Activated T-cell treated with anti-CD3 and anti-CD28 coated beads, Interleukin-2, amount 50 U/mL, for 48 hours (primary cell): ENCODE measurements at regions not wholly inside any gene's neighbourhood (a gene's known extent, or its start where the extent isn't known, plus 50 kb on each side); places are given as distances from the start of the nearest gene placed in this dataset.
"Not testable (repeated sequence)": the region's sequence is repeated elsewhere in the genome, so short reads cannot be mapped to it uniquely, and the experiment has no call there.

Experiments
- DNase-seq, 2 experiments: peaks; one replicate each; pipeline ENCODE4 v3.0.0-alpha.2; 2020

DNA sequence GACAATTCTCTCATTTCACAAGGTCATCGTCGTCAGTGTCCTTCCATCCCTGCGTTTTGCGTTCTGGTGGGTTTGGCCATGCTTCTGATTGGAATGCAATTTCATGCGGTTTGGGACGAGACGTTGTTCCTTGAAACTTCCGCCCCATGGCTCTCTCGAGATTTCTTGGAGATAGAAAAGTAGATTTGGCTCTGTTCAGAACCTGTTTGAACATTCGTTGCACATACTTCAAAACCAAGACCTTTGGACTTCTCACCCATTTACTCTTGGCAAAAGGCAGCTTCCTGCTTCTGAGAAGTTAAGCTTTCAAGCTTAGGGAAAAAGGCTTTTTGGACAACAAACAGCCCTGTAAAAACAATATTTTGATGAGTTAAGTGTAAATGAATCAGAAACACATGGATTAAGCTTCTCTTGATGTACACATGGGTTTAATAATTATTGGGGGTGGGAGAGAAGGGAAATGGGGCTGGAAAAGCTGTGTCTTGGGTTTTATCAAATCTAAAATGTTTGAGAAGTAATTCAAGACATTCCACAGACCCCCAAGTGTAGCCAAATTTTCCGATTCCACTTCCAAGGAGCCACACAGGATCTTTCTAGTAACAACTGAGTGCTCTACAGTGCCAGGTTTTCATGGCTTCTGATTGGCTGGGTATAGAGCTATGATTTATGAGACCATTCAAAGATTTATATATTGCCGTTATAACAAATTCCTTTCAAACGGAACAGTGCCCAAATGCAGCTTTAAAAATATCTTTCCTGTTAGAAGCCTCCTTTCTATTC is 467.2 kb downstream of the MED13L start:
- DNase-seq: no peak

DNA sequence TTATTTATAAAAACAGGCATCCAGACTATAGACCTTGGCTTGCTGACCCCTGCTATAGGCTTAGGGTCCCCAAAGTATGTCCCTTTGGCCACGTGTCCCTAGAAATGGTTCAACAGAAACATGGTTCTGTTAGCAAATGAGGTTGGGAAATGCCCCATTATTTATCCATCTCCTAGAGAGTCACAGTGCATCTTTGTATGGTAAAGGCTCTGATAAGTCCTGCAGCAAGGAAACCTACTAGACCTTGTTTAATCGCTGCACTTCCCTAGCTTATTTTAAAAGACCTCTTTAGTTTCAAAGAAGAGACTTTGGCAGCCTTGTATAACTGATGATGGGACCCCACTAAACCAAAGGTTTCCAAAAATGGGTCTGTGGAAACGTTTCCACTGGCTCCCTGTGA is 471.5 kb downstream of the MED13L start:
- DNase-seq: no peak

DNA sequence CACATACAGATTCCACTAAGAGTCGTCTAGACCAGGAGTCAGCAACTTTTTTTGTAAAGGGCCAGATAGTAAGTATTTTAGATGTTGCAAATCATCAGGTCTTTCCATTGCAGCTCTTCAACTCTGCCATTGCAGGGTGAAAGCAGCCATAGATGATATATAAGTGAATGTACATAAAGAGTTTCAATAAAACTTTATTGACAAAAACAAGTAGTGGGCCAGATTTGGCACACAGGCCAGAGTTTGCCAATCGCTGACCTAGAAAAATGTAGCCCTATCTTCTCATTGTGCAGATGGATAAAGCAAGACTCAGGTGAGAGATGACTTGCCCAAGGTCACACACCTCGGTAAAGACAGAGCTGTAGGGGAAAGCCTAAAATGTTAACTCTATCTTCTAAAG is 474.7 kb downstream of the MED13L start:
- no peak for DNase-seq

DNA sequence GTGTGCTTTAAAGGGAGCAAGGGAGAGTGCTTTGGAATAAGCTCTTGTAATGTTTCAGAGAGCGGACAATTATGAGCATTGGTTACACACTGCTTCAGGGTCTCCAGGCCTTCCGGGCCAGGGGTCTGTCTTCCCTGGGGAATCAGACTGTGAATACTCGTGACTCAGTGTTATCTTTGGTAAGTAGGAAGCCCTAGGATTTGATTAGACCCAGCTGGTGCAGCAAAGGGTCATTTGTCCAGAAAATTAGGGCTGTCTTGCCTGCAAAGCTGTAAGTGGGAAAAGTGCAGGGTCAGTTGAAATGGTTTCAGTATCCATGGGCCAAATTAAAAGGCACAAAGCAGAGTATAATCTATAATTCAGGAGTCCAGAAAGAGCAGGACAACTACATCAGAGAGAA is 475.6 kb downstream of the MED13L start:
- no peak for DNase-seq

DNA sequence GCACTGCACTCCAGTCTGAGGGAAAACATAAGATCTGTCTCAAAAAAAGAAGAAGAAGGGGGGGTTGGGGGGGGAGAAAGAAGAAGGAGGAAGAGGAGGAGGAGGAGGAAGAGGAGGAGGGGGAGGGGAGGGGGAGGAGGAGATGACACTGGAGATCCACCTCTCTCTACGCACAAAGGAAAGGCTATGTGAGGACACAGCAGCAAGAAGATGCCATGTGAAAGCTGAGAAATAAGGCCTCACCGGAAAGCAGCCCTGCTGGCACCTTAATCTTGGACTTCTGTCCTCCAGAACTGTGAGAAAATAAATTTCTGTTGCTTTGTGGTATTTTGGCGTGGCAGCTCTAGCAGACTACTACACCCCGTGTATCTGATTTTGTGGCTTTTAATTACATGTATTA is 477.9 kb downstream of the MED13L start:
- no peak for DNase-seq

GRCh38 chr12:115798309-115798917 is 479.1 kb downstream of the MED13L start:
- DNase-seq: no peak

GRCh38 chr12:115794659-115795081 is 482.8 kb downstream of the MED13L start:
- DNase-seq: no peak

- DNase-seq: no peak
Measured at GRCh38 chr12:115791331-115791730, 486.2 kb downstream of the MED13L start.

GRCh38 chr12:115790526-115790925 is 487.0 kb downstream of the MED13L start:
- no peak for DNase-seq

DNA sequence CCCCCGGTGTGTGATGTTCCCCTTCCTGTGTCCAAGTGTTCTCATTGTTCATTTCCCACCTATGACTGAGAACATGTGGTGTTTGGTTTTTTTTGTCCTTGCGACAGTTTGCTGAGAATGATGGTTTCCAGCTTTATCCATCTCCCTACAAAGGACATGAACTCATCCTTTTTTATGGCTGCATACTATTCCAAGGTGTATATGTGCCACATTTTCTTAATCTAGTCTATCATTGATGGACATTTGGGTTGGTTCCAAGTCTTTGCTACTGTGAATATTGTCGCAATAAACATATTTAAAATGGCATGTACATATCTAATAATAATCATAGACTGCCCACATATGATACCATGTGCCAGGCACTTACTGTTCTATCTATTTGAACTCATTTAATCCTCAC is 491.0 kb downstream of the MED13L start:
- DNase-seq: not testable (repeated sequence)

DNA sequence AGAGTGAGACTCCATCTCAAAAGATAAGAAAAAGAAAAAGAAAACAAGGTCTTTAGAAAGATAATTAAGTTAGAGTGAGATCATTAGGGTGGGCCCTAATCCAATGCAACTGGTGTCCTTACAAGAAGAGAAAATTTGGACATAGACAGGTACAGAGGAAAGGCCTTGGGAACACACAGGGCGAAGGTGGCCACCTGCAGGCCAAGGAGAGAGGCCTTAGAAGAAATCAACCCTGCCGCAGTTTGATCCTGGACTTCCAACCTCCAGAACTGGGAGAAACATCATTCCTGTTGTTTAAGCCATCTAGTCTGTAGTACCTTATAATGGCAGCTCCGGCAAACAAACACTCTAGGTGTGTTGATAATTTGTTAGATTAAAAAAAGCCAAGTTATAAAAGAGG is 491.9 kb downstream of the MED13L start:
- DNase-seq: no peak

DNA sequence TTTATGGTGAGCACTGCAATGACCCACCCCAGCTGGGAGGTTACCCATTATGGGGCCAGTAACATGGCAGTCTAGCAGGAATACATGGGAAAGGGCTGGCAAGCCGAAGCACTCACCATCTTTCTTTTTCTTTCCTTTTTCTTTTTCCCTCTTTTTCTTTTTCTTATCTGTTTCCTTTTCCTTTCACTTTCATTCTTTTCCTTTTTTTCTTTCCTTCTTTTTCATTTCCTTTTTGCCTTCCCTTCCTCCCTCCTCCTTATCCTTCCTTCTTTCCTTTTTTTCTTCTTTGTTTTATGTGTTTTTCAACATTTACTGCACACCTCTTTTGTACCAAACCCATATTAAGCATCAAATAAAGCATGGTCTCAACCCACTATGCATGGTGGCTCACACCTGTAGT is 501.1 kb downstream of the MED13L start:
- no peak for DNase-seq

GRCh38 chr12:115774148-115774895 is 503.2 kb downstream of the MED13L start:
- no peak for DNase-seq

GRCh38 chr12:115771601-115772000 is 505.9 kb downstream of the MED13L start:
- DNase-seq: no peak

DNA sequence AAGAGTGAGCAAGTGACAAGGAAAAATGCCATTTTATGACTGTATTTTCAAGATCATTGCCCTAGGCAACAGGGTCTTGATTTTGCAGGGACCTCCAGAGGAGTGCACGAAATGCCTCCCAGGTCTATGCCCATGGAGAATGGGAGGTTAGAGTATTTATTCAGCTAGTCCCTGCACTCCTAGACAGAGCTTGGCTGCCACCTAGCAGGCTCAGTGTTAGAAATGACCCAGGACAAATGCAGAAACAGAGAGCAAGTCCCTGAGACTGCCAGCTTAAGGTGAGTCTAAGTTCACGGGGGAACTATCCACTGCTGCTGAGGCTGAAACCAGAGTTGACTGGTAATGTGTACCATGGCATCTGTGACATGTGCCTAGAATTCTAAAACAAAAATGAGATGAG is 506.4 kb downstream of the MED13L start:
- no peak for DNase-seq

DNA sequence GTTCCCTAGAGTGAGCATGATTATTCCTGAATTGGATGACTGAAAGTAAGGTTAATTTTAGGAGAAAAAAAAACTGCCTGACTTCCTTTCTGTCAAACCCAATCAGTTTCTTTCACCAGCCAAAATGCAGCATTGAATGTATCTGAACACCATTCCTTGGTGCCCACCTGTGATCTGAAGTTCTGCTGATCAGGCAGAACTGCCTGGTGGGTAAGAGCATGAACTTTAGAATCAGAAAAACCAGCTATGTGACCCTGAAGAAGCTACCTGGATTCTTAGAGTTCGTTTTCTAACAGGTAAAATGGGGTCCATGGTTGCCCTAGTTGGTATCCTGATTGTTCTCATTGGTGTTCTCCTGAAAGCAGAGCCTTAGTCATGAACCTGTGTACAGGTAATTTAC is 506.9 kb downstream of the MED13L start:
- DNase-seq: no peak

DNA sequence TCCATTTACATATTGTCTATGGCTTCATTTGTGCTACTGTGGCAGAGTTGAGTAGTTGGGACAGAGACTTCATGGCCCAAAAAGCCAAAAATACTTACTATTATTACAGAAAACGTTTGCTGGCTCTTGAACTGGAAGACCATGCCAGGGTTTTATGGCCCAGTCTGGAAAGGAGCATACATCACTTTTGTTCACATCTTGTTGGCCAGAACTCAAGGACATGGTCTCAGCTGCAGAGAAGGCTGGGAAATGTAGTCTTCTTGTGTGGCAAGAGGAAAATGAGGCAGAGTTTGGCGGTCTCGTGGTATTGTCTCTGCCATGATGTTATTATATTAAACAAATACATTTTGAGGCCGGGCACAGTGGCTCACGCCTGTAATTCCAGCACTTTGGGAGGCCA is 509.6 kb downstream of the MED13L start:
- no peak for DNase-seq

GRCh38 chr12:115763982-115764621 is 513.4 kb downstream of the MED13L start:
- no peak for DNase-seq

DNA sequence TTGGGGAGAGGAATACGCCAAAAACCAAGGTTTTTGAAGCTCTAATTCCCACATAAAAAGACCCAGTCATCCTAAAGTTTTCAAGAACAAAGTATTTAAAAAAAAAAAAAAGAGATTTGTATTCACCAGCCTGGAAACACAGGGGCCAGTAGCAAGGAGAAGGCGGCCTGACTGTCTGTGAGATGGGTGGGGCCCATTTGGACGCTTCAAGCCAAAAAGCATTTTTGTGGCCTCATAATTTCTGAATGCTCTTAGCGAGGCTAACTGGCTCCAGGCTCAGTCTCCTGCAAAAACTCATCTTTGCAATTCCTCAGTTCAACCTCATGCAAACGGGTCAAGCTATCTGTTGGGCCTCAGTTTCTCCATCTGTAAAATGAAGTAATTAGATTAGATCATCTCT is 514.1 kb downstream of the MED13L start:
- no peak for DNase-seq

DNA sequence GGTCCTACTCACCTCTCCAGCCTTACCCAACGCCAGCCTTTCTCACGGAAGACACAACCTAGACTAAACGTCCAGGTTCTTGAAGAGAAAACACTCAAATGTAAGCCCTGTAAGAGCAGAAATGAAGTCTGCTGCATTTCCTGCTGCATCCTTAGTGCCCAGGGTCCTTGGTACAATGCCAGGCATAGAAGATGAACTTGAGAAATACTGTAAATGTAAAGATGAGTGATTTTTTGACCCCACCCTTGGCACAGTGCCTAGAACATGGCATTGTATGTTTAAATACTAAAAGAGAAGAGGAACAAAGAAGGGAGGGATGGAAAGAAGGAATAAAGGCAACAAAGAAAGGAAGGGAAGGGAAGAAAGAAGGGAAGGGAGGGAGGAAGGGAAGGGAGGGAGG is 514.6 kb downstream of the MED13L start:
- DNase-seq: no peak

DNA sequence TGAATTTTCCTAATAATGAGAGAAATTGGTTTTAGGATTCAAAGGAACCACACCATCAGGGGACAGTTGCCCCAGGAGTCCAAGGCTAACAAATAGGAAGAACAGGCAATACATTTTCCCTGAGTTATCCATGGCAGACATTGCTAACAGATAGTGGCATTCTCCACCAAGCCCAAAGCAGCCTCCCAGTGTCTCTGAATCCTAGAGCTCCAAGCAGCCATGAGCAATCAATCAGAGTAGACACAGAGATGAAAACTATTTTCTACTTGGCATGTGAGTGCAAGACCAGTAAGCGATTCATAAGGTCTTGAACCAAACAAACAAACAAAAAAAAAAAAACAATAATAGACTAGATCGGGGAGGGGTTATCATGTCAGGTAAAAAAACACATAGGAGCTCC is 515.7 kb downstream of the MED13L start:
- DNase-seq: no peak

GRCh38 chr12:115760231-115760630 is 517.3 kb downstream of the MED13L start:
- DNase-seq: no peak

- no peak for DNase-seq
Measured at GRCh38 chr12:115758877-115759620, 518.4 kb downstream of the MED13L start.
